ENCODE measurements at regions not wholly inside any gene's neighbourhood (a gene's known extent, or its start where the extent isn't known, plus 50 kb on each side); places are given as distances from the start of the nearest gene placed in this dataset.

- CTCF ChIA-PET: no interaction called here
These were observed 61.0 kb upstream of the NHSL1 start for GRCh38 chr6:138560130-138560860.

More at GRCh38 chr6:138560130-138560860, 61.0 kb upstream of the NHSL1 start:
- no peaks in the 10 kb centered on the region for H3K36me3 ChIP-seq (ENCODE audit: control insufficient read depth in 1 of 2, insufficient read depth in 2 of 2, low read length in 2 of 2)
- no peaks in the 10 kb centered on the region for H3K9me3 ChIP-seq (ENCODE audit: control insufficient read depth in 1 of 2, insufficient read depth in 1 of 2, low read depth in 1 of 2, low read length in 2 of 2)
- no peak overlapping the region for H2AFZ ChIP-seq (ENCODE audit: low read depth, low read length, poor library complexity, severe bottlenecking)
- no peaks in the 10 kb centered on the region for H3K9me2 ChIP-seq (ENCODE audit: insufficient read depth)
- no peak for DNase-seq (ENCODE audit: low read depth, low spot score)
- no peak overlapping the region for H3K4me3 ChIP-seq (replicated peaks in 1 of 2; ENCODE audit: low read depth in 1 of 2, low read length in 2 of 2)
- H3K27me3 ChIP-seq (ENCODE audit: insufficient read depth, low read length): no peaks in the 10 kb centered on the region; the same call in 1 of the 2 replicates
- H4K20me1 ChIP-seq (ENCODE audit: insufficient read depth): no peaks in the 10 kb centered on the region
- no peak overlapping the region for H3K4me2 ChIP-seq (ENCODE audit: low read length)
- H3K79me2 ChIP-seq (ENCODE audit: insufficient read depth, low read length): no peaks in the 10 kb centered on the region
- ATAC-seq: no peak
- ChIA-PET POLR2A (no interaction called here), RAD21 (ENCODE audit: low non-redundant PET in 1 of 2, low total read pairs in 2 of 2, uncharacterized antibody in 2 of 2, unreplicated experiment in 2 of 2) (no interaction called here)
- TF ChIP-seq ELF1 (IDR thresholded peaks at IDR 0.05; ENCODE audit: borderline replicate concordance, low read depth): no peak
- no peak for TF ChIP-seq EGR1 (IDR thresholded peaks at IDR 0.05; ENCODE audit: low read depth)
- no peak for TF ChIP-seq SP1 (IDR thresholded peaks at IDR 0.05; ENCODE audit: low read depth)
- TF ChIP-seq CTCF (IDR thresholded peaks at IDR 0.05 in 2 of 3, conservative IDR thresholded peaks at IDR 0.05 in 1 of 3; ENCODE audit: borderline replicate concordance in 1 of 3, insufficient read depth in 1 of 3, low read depth in 2 of 3, low read length in 2 of 3): no peak
- TF ChIP-seq ATF3 (IDR thresholded peaks at IDR 0.05): no peak
- no peak for TF ChIP-seq RAD21 (IDR thresholded peaks at IDR 0.05; ENCODE audit: low read depth)
- no peak for TF ChIP-seq POLR2A (IDR thresholded peaks at IDR 0.05; ENCODE audit: borderline replicate concordance, extremely low read depth, insufficient read depth, insufficient read length)
- TF ChIP-seq SIN3A (IDR thresholded peaks at IDR 0.05; ENCODE audit: low read depth): no peak
- TF ChIP-seq EZH2 (IDR thresholded peaks at IDR 0.05): no peak
- no peak for TF ChIP-seq ZFX (IDR thresholded peaks at IDR 0.05)
- TF ChIP-seq YY1 (IDR thresholded peaks at IDR 0.05; ENCODE audit: extremely low read depth, insufficient replicate concordance, low read depth, low read length): no peak
- no peak for TF ChIP-seq MAX (IDR thresholded peaks at IDR 0.05)
- no peak for TF ChIP-seq TCF7L2 (IDR thresholded peaks at IDR 0.05; ENCODE audit: borderline replicate concordance, extremely low read depth, insufficient read depth, insufficient read length)
- TF ChIP-seq CBX3 (IDR thresholded peaks at IDR 0.05; ENCODE audit: low read depth): no peak
- no peak for TF ChIP-seq POLR2AphosphoS5 (IDR thresholded peaks at IDR 0.05; ENCODE audit: low read depth, low read length)
- TF ChIP-seq CEBPB (IDR thresholded peaks at IDR 0.05; ENCODE audit: low read depth): no peak
- TF ChIP-seq ZBTB33 (IDR thresholded peaks at IDR 0.05; ENCODE audit: extremely low read depth, insufficient replicate concordance, low read length): no peak
- no peak for TF ChIP-seq REST (IDR thresholded peaks at IDR 0.05; ENCODE audit: low read depth)
- BruUV-seq (replicated peaks): no TSS peak
- intact Hi-C loops (cut with micrococcal nuclease): no loop called here
- H3K9ac ChIP-seq (ENCODE audit: low read length): no peak overlapping the region
- H3K27ac ChIP-seq (ENCODE audit: low read depth, low read length): no peak overlapping the region
- H3K4me1 ChIP-seq (ENCODE audit: control insufficient read depth in 1 of 2, insufficient read depth in 2 of 2, low read length in 2 of 2): peaks cover 6 to 12% of the 10 kb centered on the region in 2 experiments
